Right lung (tissue), 2 donors: ENCODE measurements at regions not wholly inside any gene's neighbourhood (a gene's known extent, or its start where the extent isn't known, plus 50 kb on each side); places are given as distances from the start of the nearest gene placed in this dataset.
"Not testable (repeated sequence)": the region's sequence is repeated elsewhere in the genome, so short reads cannot be mapped to it uniquely, and the experiment has no call there.

Experiments used
- DNase-seq, 2 donors: peaks; one replicate each; pipeline ENCODE4 v3.0.0-alpha.2; 2013

DNA sequence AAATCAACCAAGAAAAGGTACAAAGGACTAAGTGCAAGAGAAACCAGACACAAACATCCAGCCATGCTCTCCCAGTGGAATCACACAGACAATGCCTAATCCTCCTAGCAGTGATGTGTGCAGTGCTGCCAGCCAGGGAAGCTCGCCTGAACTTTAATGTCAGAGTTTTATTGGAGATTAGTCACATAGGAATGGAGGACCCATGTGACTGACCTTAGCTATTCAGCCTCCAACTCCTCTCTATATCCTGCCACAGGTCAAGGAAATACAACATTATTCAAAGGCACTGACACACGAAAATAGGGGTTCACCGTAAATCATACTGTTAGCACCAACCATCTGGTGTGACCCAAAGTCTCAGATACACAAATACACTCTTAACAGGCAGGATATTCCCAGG is 684.6 kb downstream of the DOK5 start:
- no peak for DNase-seq

DNA sequence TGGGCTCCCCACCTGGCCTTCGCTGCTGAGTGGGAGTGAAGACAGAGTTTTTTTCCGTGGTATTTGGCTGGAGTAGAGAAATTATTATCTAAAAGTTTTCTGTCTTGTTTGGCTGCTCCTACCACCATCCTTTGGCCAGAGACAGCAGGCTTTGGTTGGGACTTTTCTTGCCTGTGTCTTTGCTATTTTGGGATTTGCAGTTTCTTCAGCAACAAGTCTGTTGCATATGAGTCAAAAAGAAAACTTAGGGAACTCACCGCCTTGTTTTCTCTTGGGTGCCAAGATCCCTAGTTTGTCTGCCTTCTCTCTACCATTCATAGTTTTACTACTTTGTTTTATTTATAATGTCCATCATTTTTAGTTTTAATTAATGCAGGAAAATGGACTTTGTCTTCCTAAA is 683.8 kb downstream of the DOK5 start:
- DNase-seq: no peak

DNA sequence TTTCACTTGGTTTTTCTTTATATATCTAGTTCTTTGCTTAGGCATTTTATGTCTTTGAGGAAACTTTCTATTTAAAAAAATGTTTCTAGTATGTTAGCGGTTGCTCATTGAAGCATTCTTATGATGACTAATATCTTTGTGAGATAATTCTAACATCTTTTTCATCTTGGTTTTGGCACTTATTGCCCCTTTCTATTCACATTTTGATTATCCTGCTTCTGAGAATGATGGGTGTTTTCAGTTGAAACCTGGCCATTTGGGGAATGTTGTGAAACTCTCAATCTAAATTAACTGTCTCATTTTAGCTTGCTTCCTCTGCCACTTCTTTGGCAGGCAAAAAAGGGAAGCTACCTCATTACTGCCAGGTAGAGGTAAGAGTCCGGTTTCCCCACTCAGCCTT is 683.1 kb downstream of the DOK5 start:
- DNase-seq: no peak

DNA sequence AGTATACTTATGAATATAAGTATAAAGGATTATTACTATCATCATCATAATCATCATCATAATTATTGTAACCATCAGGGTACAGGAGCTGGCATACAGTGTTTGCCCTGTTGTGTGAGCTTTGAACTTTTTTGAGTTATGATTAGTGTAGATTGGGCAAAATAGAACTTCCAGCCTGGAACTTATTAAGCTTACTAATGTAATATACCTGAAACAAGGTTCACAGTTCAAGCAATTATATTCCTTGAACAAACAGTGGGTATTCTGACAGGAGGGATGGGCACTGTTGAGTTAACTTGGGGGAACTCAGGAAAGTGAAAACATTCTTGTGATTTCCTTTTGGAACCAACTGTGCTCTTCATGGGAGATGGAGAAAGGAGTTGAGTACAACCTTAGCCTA is 680.0 kb downstream of the DOK5 start:
- no peak for DNase-seq

DNA sequence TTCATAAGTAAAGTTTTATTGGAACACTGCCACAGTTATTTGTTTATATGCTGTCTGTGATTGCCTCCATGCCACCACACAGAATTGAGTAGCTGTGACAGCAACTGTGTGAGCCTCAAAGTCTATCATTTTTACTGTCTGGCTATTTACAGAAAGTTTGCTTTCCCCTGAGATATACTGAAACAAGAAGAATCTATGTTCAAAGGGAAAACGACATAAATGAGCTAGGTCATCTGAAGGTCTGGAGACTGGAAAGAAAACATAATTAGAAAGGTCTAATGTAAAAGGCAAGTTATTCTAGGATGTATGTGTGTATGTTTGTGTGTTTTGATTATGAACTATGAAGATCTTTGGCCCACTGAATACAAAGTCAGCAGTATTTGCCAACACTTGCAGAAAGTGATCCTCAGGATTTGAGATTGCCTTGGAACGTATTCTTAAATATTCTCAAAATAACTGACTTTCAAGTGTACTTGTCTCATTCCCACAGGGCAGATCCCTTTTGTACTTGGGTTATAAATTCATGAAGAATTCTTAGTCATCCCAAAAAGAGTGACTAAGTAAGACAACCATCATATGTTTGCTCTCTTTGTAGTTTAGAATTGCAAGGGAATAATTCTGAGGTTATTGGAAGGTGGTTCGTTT is 677.7 kb downstream of the DOK5 start:
- peak; percentile 52 to 55 for DNase-seq

DNA sequence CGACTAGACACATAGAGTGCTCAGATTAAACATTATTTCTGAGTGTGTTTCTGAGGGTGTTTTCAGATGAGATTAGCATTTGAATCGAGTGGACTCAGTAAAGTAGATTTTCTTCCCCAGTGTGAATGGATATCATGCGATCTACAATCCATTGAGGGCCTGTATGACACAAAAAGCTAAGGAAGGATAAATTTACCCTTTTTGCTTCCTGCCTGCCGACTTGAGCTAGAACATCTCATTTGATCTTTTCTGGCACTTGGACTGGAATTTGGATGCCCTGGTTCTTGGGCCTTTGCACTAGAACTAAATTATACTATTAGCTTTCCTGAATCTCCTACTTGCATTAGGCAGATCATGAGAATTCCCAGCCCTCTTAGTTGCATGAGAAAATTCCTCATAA is 675.8 kb downstream of the DOK5 start:
- no peak for DNase-seq

DNA sequence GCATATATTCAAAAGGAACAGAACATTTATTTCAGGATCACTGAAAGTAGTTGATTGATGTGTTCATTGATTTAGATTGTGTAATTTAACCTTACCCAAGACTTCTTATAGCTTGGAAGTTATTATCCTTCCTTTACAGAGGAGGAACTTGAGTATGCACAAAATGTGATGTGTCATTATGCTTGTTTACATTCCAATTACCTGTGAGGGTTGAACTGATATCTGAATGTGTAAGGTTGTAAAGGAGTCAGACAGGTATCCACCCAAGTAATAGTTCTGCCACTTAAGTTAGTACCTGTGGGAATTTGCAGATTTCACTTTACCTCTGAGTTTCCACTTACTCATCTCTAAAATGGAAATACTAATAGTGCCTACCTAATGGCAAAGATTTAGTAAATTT is 668.2 kb downstream of the DOK5 start:
- no peak for DNase-seq

DNA sequence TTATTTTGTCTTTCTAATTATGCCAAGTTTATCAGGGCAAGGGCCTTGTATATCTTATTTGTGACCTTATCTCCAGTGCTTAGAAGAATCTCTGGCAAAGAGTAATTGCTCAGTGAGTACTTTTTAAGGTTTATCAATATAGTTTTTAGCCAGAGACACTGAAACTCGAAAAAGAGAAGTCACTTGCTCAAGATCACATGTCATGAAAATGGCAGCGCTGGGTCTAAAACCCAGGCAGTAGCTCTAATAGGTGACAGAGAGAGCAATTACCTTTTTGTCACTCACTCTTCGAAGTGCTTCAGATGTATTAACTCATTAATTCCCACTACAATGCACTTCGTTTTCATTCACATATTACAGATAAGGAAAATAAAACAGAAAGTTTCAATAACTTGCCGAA is 667.5 kb downstream of the DOK5 start:
- DNase-seq: no peak

DNA sequence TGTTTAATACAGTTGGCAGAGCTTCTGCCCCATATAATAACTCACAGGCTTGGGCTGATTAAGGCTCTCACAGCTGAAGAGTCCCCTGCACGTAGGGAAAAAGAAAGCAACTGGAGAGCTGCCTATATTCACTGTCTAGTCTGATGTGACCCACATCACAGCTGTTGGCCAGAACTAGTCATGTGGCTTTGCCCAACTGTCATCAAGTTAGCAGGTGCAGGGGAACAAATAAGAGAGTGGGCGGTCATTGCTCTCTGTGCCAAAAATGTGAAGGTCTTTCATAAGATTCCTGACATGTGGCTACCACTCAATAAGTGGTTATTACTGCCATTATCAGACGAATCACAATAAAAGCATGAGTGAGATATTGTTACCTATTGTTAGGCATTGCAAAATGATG is 665.2 kb downstream of the DOK5 start:
- no peak for DNase-seq

DNA sequence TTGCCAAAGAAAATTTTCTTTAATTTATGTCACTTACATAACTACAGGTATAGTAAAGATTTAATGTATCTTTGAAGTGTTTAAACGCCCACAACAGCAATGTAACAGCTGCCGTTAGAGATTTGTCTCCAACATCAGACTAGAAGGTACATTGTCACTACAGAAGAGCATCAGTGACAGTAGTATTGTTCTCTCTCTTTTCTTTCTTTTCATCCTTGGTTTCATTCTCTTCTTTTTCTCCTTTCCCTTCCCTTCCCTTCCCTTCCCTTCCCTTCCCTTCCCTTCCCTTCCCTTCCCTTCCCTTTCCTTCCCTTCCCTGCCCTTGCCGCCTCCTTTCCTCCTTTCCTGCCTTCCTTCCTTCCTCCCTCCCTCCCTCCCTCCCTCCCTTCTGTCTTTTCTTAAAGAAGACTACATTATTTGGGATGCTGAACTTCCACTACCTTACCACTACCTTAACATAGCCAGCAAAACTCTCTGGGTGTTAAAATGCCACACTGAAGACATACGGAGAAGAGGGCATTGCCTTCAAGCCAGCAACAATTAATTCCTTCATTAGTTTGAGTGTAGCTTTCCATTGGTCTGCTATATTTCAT is 663.9 kb downstream of the DOK5 start:
- no peak for DNase-seq

DNA sequence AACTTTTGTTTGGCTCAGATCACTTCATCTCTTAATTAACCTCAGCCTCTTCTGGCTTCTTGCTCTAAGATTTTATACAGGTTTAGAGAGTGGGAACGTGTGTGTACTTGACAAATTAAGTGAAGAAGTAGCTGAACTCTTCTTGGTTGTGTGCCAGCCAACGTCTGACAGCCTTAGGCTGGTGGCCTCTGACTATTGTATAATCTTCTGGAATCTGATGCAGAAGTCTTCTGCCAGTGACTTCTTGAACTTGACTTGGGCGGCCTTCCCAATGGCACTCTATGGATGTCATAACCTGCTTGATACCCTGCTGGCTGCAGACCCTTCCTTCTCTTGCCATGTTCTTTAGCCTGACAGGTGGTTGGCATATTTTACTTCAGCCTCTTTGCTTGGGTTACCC is 660.5 kb downstream of the DOK5 start:
- DNase-seq: no peak

DNA sequence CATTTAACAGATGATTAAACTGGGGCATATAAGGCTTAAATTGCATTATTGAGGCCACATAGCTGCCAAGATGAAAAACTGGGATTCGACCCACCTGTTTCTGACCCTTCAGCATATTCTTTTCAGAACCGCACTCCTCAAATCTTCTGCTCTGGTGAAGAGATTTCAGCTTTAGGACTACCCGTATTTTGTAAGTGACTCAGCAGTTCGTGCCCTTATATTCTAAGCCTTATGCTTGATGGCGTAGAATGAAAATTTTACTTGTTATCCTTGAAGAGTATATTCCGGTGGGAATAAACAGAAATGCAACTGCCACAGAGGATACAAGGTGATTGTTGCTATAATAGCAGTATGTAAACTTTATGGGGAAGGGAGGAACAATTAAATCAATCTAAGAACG is 657.1 kb downstream of the DOK5 start:
- DNase-seq: no peak

DNA sequence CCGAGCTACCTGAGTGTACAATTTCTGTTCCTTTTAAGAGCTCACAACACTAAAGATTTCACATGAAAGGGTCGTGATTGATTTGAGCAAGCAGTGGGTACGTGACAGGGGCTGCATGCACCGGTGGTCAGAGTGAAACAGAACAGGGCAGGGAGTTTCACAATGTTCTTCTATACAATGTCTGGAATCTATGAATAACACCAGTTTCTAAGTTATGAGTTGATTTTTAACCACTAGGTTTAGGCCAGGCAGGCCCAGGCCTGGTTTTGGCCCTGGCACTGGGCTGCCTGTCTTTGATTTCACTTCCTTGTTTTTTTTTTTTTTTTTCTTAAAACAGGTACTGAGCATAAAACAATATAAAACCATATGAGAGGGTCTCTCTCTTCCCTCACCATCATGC is 642.2 kb downstream of the DOK5 start:
- DNase-seq: not testable (repeated sequence)

DNA sequence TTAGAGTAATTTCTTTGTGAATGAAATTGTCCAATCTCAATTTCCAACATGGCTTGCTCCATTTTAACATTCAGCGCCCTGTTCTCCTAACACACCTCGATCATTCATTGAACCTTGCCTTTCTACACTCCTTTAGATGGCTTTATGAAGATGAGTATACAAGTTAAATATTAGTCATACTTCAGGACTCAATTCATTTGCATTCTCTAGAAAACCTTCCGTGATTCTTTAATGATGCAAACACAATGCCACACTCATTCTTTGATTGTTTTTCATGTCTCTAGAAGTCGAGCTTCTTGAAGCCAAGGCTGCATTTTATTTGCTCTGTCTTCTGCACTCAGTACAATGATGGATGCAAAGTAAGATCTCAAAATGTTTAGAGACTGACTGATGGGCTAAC is 641.2 kb downstream of the DOK5 start:
- no peak for DNase-seq

DNA sequence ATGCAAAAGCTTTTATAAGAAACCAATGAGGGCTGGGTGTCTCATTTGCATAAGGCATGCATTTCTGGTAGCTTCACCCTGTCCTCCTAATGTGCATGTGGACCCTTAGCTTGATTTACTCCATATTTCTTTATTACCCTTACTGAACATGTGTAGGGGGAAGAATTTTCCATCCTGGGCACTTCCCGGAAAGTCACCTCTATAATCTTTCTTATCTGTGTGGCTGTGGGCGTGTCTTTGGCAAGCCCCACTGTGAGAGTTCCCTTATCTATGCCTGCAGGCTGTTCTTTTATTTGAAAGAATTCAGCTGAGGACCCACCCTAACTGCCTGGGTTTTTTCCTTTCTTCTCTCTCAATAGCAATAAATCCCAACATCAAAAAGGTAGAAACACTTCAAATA is 627.8 kb downstream of the DOK5 start:
- no peak for DNase-seq

DNA sequence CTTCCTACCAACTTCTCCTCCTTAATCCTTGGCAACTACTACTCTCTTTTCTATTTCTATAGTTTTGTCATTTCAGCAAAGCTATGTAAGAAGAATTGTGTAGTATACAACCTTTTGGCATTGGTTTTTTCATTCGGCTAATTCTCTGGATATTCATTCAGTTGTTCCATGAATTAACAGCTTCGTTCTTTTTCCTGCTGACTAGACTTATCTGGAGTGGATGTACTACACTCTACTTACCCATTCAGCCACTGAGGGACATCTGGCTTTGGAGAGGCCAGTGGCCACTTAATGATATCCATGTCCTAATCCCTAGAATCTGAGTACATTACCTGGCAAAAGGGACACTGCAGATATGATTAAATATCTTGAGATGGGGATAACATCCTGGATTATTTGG is 623.9 kb downstream of the DOK5 start:
- DNase-seq: no peak

DNA sequence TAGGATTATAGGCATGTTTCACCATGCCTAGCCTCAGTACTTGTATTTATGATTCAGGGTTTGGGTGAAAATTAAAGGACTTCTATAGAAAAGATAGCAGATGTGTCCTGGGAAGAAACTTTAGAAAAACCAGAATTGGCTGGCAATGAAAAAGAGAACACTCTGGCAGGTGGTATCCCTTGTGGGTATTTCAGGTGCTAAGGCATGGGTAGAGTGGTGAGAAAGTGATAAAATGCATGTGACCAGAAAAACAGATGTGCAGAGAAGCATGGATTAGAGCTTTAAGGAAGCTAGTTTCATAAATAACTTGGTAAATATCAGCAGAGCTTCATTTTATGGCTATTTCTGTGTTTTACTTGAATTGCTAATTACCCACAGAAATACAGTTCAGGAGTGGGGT is 622.2 kb downstream of the DOK5 start:
- no peak for DNase-seq

DNA sequence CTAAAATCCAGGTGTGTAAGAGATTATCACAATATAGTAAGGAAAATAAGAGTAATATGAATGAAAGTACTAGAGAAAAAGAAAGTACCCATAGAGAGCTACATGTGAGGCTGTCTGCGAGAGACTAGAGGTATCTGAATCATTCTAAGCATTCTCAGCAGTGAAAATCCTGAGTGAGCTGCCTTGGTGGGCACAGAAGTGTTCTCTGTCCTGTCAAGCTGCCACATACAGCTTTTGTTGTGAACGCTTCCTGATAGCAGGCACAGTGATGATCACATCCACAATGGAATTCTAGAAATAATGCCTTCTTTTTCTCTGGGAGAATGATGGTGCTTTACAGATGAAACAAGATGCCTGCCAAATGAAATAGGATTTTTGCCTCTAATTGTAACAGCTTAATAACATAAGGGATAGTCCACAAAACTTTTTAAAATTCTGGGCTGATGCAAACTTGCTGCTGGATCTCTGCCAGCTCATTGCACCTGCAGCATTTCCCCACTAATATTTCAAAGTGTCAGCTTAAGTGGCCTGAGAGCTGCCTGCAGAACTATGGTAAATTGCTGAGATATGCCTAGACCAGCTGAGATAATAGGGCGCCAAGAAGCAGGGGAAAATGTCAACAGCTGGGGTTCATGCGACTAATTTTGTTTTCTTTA is 620.5 kb downstream of the DOK5 start:
- no peak for DNase-seq

DNA sequence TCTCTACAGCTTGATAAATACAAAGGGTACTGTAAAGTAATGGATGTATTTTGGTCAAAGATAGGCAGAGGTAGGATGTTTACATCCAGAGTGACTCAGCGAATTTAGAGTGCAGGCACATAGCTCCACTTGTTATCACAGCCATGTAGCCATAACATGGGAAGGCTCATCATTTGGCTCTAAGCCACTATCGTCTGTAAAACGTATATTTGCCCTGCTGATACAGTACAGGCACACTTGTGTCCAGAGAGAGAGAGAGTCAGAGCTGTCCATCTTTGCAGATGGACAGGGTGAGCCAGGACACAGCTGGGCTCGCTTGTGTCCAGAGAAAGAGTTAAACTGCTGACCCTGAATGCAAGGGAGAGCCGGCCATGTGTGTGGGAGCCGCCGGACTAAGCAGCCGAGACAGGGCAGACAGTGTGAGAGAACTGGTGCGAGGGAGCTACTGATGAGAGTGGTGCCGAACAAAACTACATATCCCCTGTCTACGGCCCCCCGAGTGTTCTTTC is 619.0 kb downstream of the DOK5 start:
- no peak for DNase-seq

DNA sequence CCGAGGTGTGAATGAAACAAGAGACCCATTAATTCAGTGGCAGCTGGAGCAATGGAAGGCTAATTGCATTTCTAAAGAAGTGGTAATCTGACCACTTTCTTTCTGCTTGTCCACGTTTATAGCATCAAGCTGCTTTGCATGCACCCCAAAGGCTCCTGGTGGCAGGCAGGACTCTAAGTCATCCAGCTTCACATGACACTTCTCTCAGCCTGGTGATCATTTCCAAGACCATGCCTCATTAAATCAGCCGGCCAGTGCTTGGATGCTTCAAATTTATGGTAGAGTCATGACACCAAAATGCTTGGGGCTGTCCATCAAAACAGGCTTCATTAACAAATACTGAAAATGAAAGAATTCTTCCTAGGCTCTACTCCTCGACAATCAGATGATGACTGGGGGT is 614.9 kb downstream of the DOK5 start:
- DNase-seq: no peak

DNA sequence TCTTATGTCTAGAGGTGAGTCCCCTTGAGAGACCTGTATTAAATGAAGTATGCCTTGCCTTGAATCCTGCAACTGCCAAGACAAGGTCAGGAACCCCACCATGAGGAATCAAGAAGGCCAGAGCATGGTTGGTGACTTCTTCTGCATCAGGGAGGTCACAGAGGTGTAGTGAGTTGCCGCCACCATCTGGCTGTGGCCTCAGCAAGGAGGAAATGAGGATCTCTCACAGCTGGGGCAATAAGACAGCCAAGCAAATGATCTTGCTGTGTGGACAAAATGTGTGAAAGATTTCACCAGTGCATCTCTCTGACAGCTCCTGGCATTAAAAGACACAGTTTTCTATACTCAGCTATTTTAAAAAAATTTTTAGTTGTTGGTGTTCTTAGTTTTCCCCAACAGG is 611.0 kb downstream of the DOK5 start:
- DNase-seq: no peak

DNA sequence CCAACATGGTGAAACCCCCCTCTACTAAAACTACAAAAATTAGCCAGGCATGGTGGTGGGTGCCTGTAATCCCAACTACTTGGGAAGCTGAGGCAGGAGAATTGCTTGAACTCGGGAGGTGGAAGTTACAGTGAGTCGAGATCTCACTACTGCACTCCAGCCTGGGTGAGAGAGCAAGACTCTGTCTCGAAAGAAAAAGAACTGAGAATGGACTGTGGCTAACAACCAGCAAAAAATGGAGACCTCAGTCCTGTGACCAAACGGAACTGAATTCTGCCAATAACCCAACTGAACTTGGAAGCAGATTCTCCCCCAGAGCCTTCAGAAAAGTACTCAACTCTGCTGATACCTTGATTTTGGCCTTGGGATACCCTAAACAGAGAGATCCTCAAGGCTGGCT is 604.5 kb downstream of the DOK5 start:
- no peak for DNase-seq

DNA sequence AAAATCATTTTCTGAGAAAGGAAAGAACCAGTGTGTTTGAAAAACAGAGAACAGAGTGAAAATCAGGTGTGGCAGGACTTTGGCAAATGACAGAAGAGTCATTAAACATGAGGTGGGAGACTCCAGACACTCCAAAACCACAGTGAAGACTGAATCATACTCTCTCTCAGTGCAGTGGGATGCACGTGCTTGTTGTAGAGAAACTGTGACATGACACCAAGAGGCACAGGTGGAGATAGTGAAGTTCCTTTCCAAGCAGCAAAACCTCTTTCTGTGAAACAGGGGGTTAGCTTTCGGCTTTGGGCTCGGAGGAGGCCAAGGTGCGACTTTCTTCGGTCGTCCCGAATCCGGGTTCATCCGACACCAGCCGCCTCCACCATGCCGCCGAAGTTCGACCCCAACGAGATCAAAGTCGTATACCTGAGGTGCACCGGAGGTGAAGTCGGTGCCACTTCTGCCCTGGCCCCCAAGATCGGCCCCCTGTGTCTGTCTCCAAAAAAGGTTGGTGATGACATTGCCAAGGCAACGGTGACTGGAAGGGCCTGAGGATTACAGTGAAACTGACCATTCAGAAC is 599.0 kb downstream of the DOK5 start:
- not testable (repeated sequence) for DNase-seq
